Endothelial cell of umbilical vein (primary cell): ENCODE measurements at regions not wholly inside any gene's neighbourhood (a gene's known extent, or its start where the extent isn't known, plus 50 kb on each side); places are given as distances from the start of the nearest gene placed in this dataset.

Source experiments
- BruUV-seq: library from RNA; stranded (reverse); fragments of 400-500 nt; replicated peaks from 2 replicates; lab custom pipeline; 2021; lab: Mats Ljungman, UMichigan
- CTCF ChIA-PET: fragments of 300-600, 350-600 bp; sonication (Branson Sonifier 250); formaldehyde crosslinking; loops from one replicate; lab custom pipeline; 2021; ENCODE audit warnings: antibody characterized with exemption, inconsistent platforms; lab: Charles Lee
- POLR2A ChIA-PET: fragments of 300-600, 350-600 bp; sonication (Branson Sonifier 250); formaldehyde crosslinking; loops from one replicate; lab custom pipeline; 2021; ENCODE audit warnings: antibody characterized with exemption, inconsistent platforms; lab: Charles Lee
- DNase-seq: peaks from one replicate; pipeline ENCODE4 v3.0.0-alpha.2; 2011; ENCODE audit warnings: low read depth, low spot score
- FAIRE-seq: peaks from 2 replicates; lab custom pipeline; 2011; peaks lifted over from hg19 to GRCh38; lab: Jason Lieb, UNC
- H2AFZ ChIP-seq: 2 replicates; pipeline ENCODE4 v1.6.0; 2012; ENCODE audit warnings: low read depth, low read length, control low read depth, inconsistent platforms
- H3K27ac ChIP-seq: 2 replicates; pipeline ENCODE4 v1.5.1; 2011; ENCODE audit warnings: low read depth, mild to moderate bottlenecking, control low read depth, low read length, moderate library complexity; ENCODE audit not compliant: insufficient read depth
- H3K27me3 ChIP-seq, 2 experiments: 2 replicates each; pipeline versions ENCODE4 v1.6.0 to v1.6.1; 2011; ENCODE audit warnings: low read length in 2 of 2, mixed read lengths in 1 of 2; ENCODE audit not compliant: control insufficient read depth in 2 of 2, insufficient read depth in 2 of 2
- H3K36me3 ChIP-seq, 2 experiments: 2 replicates in 1 of 2; 3 replicates in 1 of 2; pipeline ENCODE4 v1.5.1; 2011; ENCODE audit warnings: low read length in 2 of 2, mild to moderate bottlenecking in 1 of 2, moderate library complexity in 1 of 2; ENCODE audit not compliant: control insufficient read depth in 2 of 2, insufficient read depth in 2 of 2; ENCODE audit errors: extremely low read depth in 1 of 2
- H3K4me1 ChIP-seq: 3 replicates; pipeline ENCODE4 v1.5.1; 2011; ENCODE audit warnings: mild to moderate bottlenecking, low read length; ENCODE audit not compliant: control insufficient read depth, insufficient read depth; ENCODE audit errors: extremely low read depth
- H3K4me2 ChIP-seq: 2 replicates; pipeline ENCODE4 v1.6.1; 2011; ENCODE audit warnings: low read length, control low read depth, mixed read lengths; ENCODE audit not compliant: insufficient read depth
- H3K4me3 ChIP-seq, 3 experiments: fragments of 200-600 bp in 1 of 3; sonication (generic), shearing (Covaris generic) in 1 of 3; replicated peaks in 1 of 3; 2 replicates each; pipeline ENCODE4 v1.5.1; 2011 to 2016; ENCODE audit warnings: control low read depth in 3 of 3, low read length in 3 of 3, mild to moderate bottlenecking in 2 of 3, inconsistent platforms in 1 of 3, low read depth in 1 of 3, moderate library complexity in 1 of 3; ENCODE audit not compliant: insufficient read depth in 1 of 3
- H3K79me2 ChIP-seq: 2 replicates; pipeline ENCODE4 v1.6.0; 2012; ENCODE audit warnings: low read length, inconsistent platforms; ENCODE audit not compliant: control insufficient read depth, insufficient read depth
- H3K9ac ChIP-seq: replicated peaks from 2 replicates; pipeline ENCODE3; 2011; ENCODE audit warnings: low read length, control low read depth; ENCODE audit not compliant: insufficient read depth; ENCODE audit errors: extremely low read depth
- H3K9me1 ChIP-seq: replicated peaks from 3 replicates; pipeline ENCODE4 v1.6.0; 2011; ENCODE audit warnings: mild to moderate bottlenecking, low read length; ENCODE audit not compliant: control insufficient read depth, insufficient read depth; ENCODE audit errors: extremely low read depth
- H3K9me3 ChIP-seq: replicated peaks from 2 replicates; pipeline ENCODE4 v1.5.1; 2012; ENCODE audit warnings: low read length, inconsistent platforms; ENCODE audit not compliant: control insufficient read depth, insufficient read depth
- H4K20me1 ChIP-seq: replicated peaks from 2 replicates; pipeline ENCODE3; 2011; ENCODE audit warnings: mild to moderate bottlenecking, low read length; ENCODE audit not compliant: control insufficient read depth, insufficient read depth; ENCODE audit errors: extremely low read depth
- EZH2 ChIP-seq: IDR thresholded peaks from 2 replicates; pipeline ENCODE4 v1.6.1; 2012; ENCODE audit warnings: borderline replicate concordance, low read depth, mild to moderate bottlenecking, moderate library complexity, low read length, inconsistent platforms; ENCODE audit not compliant: severe bottlenecking
- FOS ChIP-seq: IDR thresholded peaks from 2 replicates; pipeline ENCODE4 v1.6.1; 2011; ENCODE audit warnings: mild to moderate bottlenecking, low read length, moderate library complexity, borderline replicate concordance; ENCODE audit not compliant: insufficient read depth
- GATA2 ChIP-seq: IDR thresholded peaks from 2 replicates; pipeline ENCODE4 v1.7.0; 2011; ENCODE audit warnings: low read depth, mild to moderate bottlenecking, moderate library complexity, mixed read lengths, low read length; ENCODE audit not compliant: insufficient read length, insufficient read depth
- JUN ChIP-seq: IDR thresholded peaks from 2 replicates; pipeline ENCODE4 v1.6.1; 2011; ENCODE audit warnings: borderline replicate concordance, low read depth; ENCODE audit not compliant: insufficient read length, insufficient read depth
- MYC ChIP-seq: IDR thresholded peaks from one replicate; pipeline ENCODE4 v1.6.1; 2011; ENCODE audit warnings: mild to moderate bottlenecking, low read depth, low read length
- POLR2A ChIP-seq: IDR thresholded peaks from 2 replicates; pipeline ENCODE4 v1.6.1; 2012; ENCODE audit warnings: low read depth, mild to moderate bottlenecking, control low read depth, low read length
- POLR2AphosphoS5 ChIP-seq: IDR thresholded peaks from 2 replicates; pipeline ENCODE4 v1.6.1; 2012; ENCODE audit warnings: low read depth, mild to moderate bottlenecking, control low read depth, low read length, moderate library complexity; ENCODE audit not compliant: insufficient read depth
- dilution Hi-C: fragments of 300-500 bp; cut with MboI; formaldehyde crosslinking; loops from one replicate; pipeline ENCODE4 v1.15.0; 2019; ENCODE audit warnings: low sequenced_read_pairs; ENCODE audit not compliant: extremely low pct_ligation_motif_present
- intact Hi-C: fragments of 100-400 bp; cut with micrococcal nuclease; formaldehyde crosslinking; loops from one replicate; pipeline ENCODE4 v1.10.0; 2022
- TF ChIP-seq, protein P1 (sequence below): IDR thresholded peaks from 2 replicates; pipeline ENCODE4 v1.6.1; 2011; ENCODE audit not compliant: insufficient read depth, insufficient read length
- TF ChIP-seq, protein P2 (sequence below), 2 donors: IDR thresholded peaks; 1 replicate in 1 of 2; 2 replicates in 1 of 2; pipeline ENCODE4 v1.5.1; 2011; ENCODE audit warnings: low read length in 2 of 2, mild to moderate bottlenecking in 2 of 2, moderate library complexity in 2 of 2, control low read depth in 1 of 2, inconsistent platforms in 1 of 2, low read depth in 1 of 2; ENCODE audit not compliant: insufficient read depth in 1 of 2; ENCODE audit errors: extremely low read depth in 1 of 2

DNA sequence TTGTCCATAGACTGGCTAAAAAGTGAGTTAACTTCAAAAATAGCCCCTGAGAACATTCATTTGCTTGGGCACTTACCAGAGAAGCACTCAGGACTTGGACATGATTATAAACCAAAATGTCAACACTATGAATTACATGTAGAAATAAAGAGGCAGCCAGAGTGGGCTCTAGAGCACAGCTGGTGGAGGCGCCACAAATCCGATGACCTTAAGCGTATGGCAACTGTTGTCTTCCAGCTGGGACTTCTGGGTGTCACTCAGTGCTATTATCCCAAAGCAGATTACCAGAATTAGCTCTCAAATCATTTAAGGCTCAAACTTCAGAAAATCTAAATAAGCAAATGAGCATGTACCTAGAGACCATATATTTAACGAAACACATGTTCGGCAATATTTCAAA lies 1255.5 kb upstream of the SLC10A2 start:
- Histone ChIP-seq H3K79me2 (no peaks in the 10 kb centered on the region), H3K36me3 (no peaks in the 10 kb centered on the region), H3K9me1 (peaks cover 2% of the 10 kb centered on the region), H3K4me2 (no peak overlapping the region), H2AFZ (no peak overlapping the region), H3K4me3 (no peak overlapping the region), H3K27ac (no peak overlapping the region), H4K20me1 (no peaks in the 10 kb centered on the region), H3K27me3 (no peaks in the 10 kb centered on the region), H3K4me1 (peaks cover 4% of the 10 kb centered on the region), H3K9ac (no peak overlapping the region), H3K9me3 (no peaks in the 10 kb centered on the region)
- no peak for FAIRE-seq
- ChIA-PET CTCF (no interaction called here), POLR2A (no interaction called here)
- intact Hi-C loops: loop anchor here (10.0 kb wide), 1 partner anchor 873 kb away; no protein-coding TSS in a partner anchor
- no peak for DNase-seq
- dilution Hi-C loops: no loop called here
- BruUV-seq: no TSS peak
- TF ChIP-seq GATA2 (no peak), POLR2AphosphoS5 (no peak), MYC (no peak), FOS (no peak)

DNA sequence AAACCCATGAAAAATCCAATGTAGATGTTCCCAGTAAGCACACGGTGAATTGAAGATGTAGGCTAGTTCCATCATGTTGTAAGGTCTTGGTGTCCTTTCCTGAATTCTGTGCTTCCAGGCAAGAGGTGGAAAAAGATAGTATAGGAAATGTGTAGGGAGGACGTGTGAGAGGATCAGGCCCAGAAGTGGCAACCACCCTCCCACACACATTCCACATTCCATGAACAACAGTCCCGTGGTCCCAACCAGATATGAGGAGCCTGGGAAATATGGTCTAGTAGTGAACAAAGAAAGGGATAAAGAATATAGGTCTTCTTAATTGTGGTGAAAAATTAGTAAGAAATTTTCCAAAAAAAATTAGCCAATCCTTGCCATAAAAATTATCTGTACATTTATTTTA lies 1254.2 kb upstream of the SLC10A2 start:
- no peaks in the 10 kb centered on the region for H3K79me2 ChIP-seq
- H3K9ac ChIP-seq: no peak overlapping the region
- dilution Hi-C loops: no loop called here
- FAIRE-seq (no peak), DNase-seq (no peak)
- POLR2A ChIA-PET: no interaction called here
- no peaks in the 10 kb centered on the region for H4K20me1 ChIP-seq
- no peak overlapping the region for H3K4me3 ChIP-seq
- CTCF ChIA-PET: no interaction called here
- BruUV-seq: no TSS peak
- H3K9me3 ChIP-seq: no peaks in the 10 kb centered on the region
- H3K27me3 ChIP-seq: no peaks in the 10 kb centered on the region
- TF ChIP-seq GATA2 (no peak), POLR2AphosphoS5 (no peak), MYC (no peak), EZH2 (no peak), JUN (no peak), FOS (no peak), POLR2A (no peak)
- TF ChIP-seq, protein P1, sequence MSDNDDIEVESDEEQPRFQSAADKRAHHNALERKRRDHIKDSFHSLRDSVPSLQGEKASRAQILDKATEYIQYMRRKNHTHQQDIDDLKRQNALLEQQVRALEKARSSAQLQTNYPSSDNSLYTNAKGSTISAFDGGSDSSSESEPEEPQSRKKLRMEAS: no peak
- TF ChIP-seq, protein P2, sequence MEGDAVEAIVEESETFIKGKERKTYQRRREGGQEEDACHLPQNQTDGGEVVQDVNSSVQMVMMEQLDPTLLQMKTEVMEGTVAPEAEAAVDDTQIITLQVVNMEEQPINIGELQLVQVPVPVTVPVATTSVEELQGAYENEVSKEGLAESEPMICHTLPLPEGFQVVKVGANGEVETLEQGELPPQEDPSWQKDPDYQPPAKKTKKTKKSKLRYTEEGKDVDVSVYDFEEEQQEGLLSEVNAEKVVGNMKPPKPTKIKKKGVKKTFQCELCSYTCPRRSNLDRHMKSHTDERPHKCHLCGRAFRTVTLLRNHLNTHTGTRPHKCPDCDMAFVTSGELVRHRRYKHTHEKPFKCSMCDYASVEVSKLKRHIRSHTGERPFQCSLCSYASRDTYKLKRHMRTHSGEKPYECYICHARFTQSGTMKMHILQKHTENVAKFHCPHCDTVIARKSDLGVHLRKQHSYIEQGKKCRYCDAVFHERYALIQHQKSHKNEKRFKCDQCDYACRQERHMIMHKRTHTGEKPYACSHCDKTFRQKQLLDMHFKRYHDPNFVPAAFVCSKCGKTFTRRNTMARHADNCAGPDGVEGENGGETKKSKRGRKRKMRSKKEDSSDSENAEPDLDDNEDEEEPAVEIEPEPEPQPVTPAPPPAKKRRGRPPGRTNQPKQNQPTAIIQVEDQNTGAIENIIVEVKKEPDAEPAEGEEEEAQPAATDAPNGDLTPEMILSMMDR (IDR thresholded peaks at IDR 0.05; ENCODE audit: extremely low read depth in 1 of 2, insufficient read depth in 1 of 2, low read depth in 1 of 2, low read length in 2 of 2): no peak
- peaks cover 9% of the 10 kb centered on the region for H3K4me1 ChIP-seq
- no peaks in the 10 kb centered on the region for H3K9me1 ChIP-seq
- intact Hi-C loops: loop anchor here (10.0 kb wide), 1 partner anchor 874 kb away; no protein-coding TSS in a partner anchor
- H3K4me2 ChIP-seq: no peak overlapping the region
- no peaks in the 10 kb centered on the region for H3K36me3 ChIP-seq
- no peak overlapping the region for H3K27ac ChIP-seq
- no peak overlapping the region for H2AFZ ChIP-seq
